ENCODE measurements at regions not wholly inside any gene's neighbourhood (a gene's known extent, or its start where the extent isn't known, plus 50 kb on each side); places are given as distances from the start of the nearest gene placed in this dataset.
"Not testable (repeated sequence)": the region's sequence is repeated elsewhere in the genome, so short reads cannot be mapped to it uniquely, and the experiment has no call there.

DNA sequence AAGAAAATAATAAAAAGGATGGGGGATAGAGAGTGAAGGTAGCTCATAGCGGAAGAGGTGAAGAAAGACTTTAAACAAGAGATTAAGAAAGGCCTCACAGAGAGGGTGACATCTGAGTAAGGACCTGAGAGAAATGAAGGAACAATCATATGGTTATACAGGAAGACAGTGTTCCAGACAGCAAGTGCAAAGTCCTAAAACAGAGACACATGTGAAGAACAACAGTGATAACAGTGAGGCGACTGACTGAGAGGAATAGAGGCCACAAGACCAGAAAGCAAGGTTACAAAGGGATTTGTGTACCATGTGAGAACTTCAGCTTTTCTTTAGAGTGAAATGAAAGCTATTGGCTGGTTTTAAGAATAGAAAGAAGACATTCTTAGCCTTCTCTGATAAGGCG lies 141.6 kb upstream of the PALMD start:
- DNase-seq: no peak

DNA sequence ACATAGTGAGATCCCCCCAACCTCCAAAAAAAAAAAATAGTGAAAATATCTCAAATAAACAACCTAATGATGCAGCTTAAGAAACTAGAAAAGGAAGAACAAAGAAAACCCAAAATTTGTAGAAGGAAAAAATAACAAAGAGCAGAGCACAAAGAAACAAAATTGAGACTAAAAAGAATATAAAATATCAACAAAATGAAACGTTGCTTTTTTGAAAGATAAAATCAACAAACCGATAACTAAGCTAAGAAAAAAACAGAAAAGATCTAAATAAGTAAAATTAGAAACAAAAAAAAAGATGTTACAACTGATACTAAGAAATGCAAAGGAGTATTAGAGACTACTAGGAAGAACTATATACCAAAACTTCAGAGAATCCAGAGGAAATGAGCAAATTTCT lies 139.3 kb upstream of the PALMD start:
- no peak for DNase-seq

DNA sequence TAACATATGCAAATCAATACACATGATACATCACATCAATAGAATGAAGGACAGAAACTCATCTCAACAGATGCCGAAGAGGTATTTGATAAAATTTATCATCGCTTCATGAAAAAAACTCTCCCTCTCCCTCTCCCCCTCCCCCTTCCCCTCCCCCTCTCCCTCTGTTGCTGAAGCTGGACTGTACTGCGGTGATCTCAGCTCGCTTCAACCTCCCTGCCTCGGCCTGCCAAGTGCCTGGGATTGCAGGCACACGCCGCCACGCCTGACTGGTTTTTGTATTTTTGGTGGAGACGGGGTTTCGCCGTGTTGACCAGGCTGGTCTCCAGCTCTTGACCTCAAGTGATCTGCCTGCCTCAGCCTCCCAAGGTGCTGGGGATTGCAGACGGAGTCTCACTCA lies 138.5 kb upstream of the PALMD start:
- DNase-seq: not testable (repeated sequence)

DNA sequence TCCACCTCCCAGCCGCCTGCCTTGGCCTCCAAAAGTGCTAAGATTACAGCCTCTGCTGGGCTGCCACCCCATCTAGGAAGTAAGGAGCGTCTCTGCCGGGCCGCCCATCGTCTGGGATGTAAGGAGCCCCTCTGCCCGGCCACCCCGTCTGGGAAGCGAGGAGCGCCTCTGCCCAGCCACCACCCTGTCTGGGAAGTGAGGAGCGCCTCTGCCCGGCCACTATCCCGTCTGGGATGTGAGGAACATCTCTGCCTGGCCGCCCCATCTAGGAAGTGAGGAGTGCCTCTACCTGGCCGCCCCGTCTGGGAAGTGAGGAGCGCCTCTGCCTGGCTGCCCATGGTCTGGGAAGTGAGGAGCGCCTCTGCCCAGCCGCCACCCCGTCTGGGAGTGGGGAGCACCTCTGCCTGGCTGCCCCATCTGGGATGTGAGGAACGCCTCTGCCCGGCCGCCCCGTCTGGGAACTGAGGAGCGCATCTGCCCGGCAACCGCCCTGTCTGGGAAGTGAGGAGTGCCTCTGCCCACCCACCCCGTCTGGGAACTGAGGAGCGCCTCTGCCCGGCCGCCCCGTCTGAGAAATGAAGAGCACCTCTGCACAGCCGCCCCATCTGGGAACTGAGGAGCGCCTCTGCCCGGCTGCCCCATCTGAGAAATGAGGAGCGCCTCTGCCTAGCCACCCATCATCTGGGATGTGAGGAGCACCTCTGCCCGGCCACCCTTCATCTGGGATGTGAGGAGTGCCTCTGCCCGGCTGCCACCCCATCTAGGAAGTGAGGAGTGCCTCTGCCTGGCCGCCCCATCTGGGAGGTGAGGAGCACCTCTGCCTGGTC lies 137.8 kb upstream of the PALMD start:
- no peak for DNase-seq

GRCh38 chr1:99508733-99509445 lies 137.0 kb upstream of the PALMD start:
- not testable (repeated sequence) for DNase-seq

DNA sequence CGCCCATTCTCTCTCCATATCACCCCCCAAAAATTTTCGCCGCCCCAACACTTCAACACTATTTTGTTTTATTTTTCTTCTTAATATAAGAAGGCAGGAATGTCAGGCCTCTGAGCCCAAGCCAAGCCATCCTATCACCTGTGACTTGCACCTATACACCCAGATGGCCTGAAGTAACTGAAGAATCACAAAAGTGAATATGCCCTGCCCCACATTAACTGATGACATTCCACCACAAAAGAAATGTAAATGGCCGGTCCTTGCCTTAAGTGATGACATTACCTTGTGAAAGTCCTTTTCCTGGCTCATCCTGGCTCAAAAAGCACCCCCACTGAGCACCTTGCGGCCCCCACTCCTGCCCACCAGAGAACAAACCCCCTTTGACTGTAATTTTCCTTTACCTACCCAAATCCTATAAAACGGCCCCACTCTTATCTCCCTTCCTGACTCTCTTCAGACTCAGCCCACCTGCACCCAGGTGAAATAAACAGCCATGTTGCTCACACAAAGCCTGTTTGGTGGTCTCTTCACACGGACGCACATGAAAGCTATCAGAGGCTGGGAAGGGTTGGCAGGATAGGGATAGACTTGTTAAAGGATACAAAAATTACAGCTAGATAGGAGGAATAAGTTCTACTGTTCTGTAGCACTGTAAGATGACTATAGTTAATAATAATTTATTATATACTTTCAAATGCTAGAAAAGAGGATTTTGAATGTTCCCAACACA lies 130.9 kb upstream of the PALMD start:
- DNase-seq: not testable (repeated sequence)

- DNase-seq: no peak
Measured at GRCh38 chr1:99516141-99516540, 129.8 kb upstream of the PALMD start.

- DNase-seq: no peak
Measured at GRCh38 chr1:99520121-99520520, 125.8 kb upstream of the PALMD start.

DNA sequence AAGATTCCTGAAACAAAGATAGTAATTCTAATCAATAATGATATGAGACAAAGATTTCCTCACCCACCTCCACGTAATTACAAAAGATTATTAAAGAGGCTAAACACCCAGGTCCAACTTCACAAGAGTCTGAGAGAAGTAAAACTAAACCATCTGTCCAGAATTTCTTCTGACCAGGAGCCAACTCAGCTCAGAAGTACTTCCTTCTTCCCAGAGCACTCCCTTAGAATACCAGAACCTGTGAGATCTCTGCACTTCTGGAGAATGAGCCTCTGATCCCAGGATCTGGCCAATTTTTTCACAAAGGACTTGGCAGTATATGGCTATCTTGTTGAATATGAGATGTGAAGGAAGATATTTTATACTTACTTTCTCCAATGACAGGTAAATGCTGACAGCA lies 120.6 kb upstream of the PALMD start:
- no peak for DNase-seq

- DNase-seq: no peak
Measured at GRCh38 chr1:99527078-99527477, 118.8 kb upstream of the PALMD start.

DNA sequence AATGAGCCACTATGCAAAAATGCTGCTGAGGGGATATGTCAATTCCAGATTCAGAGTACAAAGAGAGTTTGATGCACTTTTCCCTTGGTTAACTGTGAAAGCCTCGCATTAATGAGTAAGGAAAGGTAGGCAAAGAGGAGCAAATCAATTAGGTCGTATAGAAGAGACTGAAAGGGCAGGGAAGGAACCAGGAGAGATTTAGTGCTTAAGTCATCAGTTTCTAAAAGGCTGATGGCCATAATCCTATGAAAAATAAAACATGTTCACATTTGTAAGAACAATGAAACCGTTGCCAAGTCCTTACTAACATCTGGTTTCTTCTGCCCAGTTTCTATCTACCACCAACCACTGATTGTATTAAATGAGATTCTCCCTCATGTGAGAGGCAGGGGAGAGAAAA lies 118.4 kb upstream of the PALMD start:
- DNase-seq: no peak

DNA sequence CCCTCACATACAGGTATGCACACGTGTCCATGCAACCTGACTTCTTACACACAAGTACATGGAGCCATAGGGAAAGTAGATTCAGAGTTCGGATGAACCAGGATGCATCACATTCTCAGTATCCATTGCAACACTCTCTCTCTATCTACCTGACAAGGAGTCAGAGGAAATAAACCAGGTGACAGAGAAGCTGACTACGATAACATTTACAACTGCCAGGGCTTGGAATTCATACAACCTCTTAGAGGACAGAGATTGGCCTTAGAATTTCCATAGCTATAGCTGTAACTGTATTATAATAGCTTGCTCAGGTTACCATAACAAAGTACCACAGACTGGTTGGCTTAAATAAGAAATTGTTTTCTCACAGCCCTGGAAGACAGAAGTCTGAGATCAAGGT lies 116.9 kb upstream of the PALMD start:
- no peak for DNase-seq

GRCh38 chr1:99531578-99532275 lies 114.2 kb upstream of the PALMD start:
- no peak for DNase-seq

GRCh38 chr1:99532276-99532580 lies 113.7 kb upstream of the PALMD start:
- DNase-seq: no peak

GRCh38 chr1:99533909-99534637 lies 111.8 kb upstream of the PALMD start:
- DNase-seq: no peak

GRCh38 chr1:99534638-99534930 lies 111.3 kb upstream of the PALMD start:
- no peak for DNase-seq

- DNase-seq: no peak
Measured at GRCh38 chr1:99535470-99536164, 110.3 kb upstream of the PALMD start.

DNA sequence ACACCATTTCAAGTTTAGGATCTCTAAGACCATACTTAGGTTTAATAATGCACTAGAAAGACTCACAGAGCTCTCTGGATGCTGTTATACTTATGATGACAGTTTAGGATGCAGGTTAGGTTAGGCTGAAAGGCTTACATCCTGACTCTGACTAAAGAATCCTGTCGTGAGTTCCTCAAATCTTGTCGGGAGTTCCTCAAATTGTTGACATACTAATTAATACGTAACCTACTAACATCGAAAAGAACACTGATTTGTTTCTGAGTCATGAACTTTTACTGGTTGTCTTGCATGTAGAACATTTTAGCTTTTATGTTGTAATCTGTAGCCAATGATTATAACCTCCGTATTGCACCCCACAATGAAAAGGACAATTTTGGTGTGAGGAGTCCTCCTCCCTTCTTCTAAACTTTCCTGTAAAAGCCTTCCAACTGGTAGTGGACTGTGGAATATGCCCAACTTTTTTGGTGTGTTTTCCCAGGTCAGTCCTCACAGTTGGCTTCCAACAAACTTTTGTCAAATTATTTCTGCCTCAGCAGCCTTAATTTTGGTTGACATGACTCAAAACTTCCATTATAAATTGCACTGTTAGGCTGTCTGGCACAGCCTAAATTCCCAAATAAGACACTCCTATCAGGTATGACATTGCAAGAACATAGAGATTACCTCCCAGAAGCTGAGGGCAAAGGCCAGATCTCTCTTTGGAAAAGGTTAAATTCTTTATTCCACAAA lies 107.9 kb upstream of the PALMD start:
- no peak for DNase-seq

- no peak for DNase-seq
Measured at GRCh38 chr1:99538618-99538956, 107.3 kb upstream of the PALMD start.

GRCh38 chr1:99539131-99539530 lies 106.8 kb upstream of the PALMD start:
- DNase-seq: no peak

GRCh38 chr1:99540744-99541143 lies 105.2 kb upstream of the PALMD start:
- DNase-seq: no peak

GRCh38 chr1:99544328-99544727 lies 101.6 kb upstream of the PALMD start:
- DNase-seq: no peak

Measured in stimulated activated CD4-positive, alpha-beta T cell treated with anti-CD3 and anti-CD28 coated beads, Interleukin-2, amount 100 ng/mL, for 48 hours (primary cell).